H1 (cell line): ENCODE measurements at regions not wholly inside any gene's neighbourhood (a gene's known extent, or its start where the extent isn't known, plus 50 kb on each side); places are given as distances from the start of the nearest gene placed in this dataset.
"Not testable (repeated sequence)": the region's sequence is repeated elsewhere in the genome, so short reads cannot be mapped to it uniquely, and the experiment has no call there.

Experiments used
- CTCF ChIA-PET: fragments of 300-600 bp; sonication (Branson Sonifier 250); formaldehyde crosslinking; loops from one replicate; lab custom pipeline; 2021; ENCODE audit not compliant: partially characterized antibody; lab: Charles Lee
- POLR2A ChIA-PET: fragments of 300-600 bp; sonication (Branson Sonifier 250); formaldehyde crosslinking; loops from one replicate; lab custom pipeline; 2021; ENCODE audit warnings: inconsistent platforms; ENCODE audit not compliant: partially characterized antibody; lab: Charles Lee
- DNase-seq, 2 experiments: peaks; one replicate each; pipeline versions ENCODE4 v3.0.0 to v3.0.0-alpha.2; 2010 to 2022; ENCODE audit warnings: low spot score in 2 of 2, low read depth in 1 of 2, mixed read lengths in 1 of 2
- FAIRE-seq: peaks from 2 replicates; lab custom pipeline; 2011; peaks lifted over from hg19 to GRCh38; lab: Jason Lieb, UNC
- H2AFZ ChIP-seq: 2 replicates; pipeline ENCODE4 v1.8.1; 2012; ENCODE audit warnings: low read length, inconsistent platforms
- H2AK5ac ChIP-seq: 2 replicates; pipeline ENCODE4 v1.6.1; 2013; ENCODE audit warnings: low read depth, low read length
- H2BK120ac ChIP-seq: replicated peaks from 2 replicates; pipeline ENCODE3; 2013; ENCODE audit warnings: low read depth, low read length, inconsistent platforms
- H2BK12ac ChIP-seq: 2 replicates; pipeline ENCODE4 v1.6.1; 2013; ENCODE audit warnings: low read depth, low read length
- H2BK15ac ChIP-seq: 2 replicates; pipeline ENCODE4 v1.6.1; 2013; ENCODE audit warnings: low read length
- H2BK20ac ChIP-seq: 2 replicates; pipeline ENCODE4 v1.6.1; 2013; ENCODE audit warnings: low read length
- H2BK5ac ChIP-seq: 2 replicates; pipeline ENCODE4 v1.6.1; 2013; ENCODE audit warnings: low read depth, low read length
- H3K14ac ChIP-seq: 2 replicates; pipeline ENCODE4 v1.6.1; 2013; ENCODE audit warnings: inconsistent platforms; ENCODE audit not compliant: insufficient read length
- H3K18ac ChIP-seq: 2 replicates; pipeline ENCODE4 v1.6.1; 2013; ENCODE audit warnings: low read length; ENCODE audit errors: extremely low read depth
- H3K23ac ChIP-seq: 2 replicates; pipeline ENCODE4 v1.6.1; 2013; ENCODE audit warnings: inconsistent platforms; ENCODE audit not compliant: insufficient read length
- H3K23me2 ChIP-seq: 2 replicates; pipeline ENCODE4 v1.6.1; 2013; ENCODE audit warnings: low read depth, low read length
- H3K27ac ChIP-seq: 2 replicates; pipeline ENCODE4 v1.6.1; 2011; ENCODE audit warnings: low read depth, low read length, inconsistent platforms
- H3K27me3 ChIP-seq, 4 experiments: replicated peaks in 1 of 4; 1 replicate in 1 of 4; 2 replicates in 3 of 4; pipeline versions ENCODE4 v1.6.1 to v1.8.1; 2011 to 2013; ENCODE audit warnings: low read length in 3 of 4, mild to moderate bottlenecking in 3 of 4, inconsistent platforms in 2 of 4, mixed read lengths in 2 of 4, moderate library complexity in 1 of 4; ENCODE audit not compliant: control insufficient read depth in 3 of 4, insufficient read depth in 3 of 4; ENCODE audit errors: extremely low read depth in 1 of 4
- H3K36me3 ChIP-seq, 4 experiments: 2 replicates each; pipeline versions ENCODE4 v1.6.1 to v1.8.1; 2011 to 2013; ENCODE audit warnings: mild to moderate bottlenecking in 4 of 4, low read length in 3 of 4, moderate library complexity in 2 of 4, control low read depth in 1 of 4, inconsistent platforms in 1 of 4; ENCODE audit not compliant: insufficient read depth in 4 of 4, control insufficient read depth in 2 of 4
- H3K4ac ChIP-seq: replicated peaks from 2 replicates; pipeline ENCODE3; 2013; ENCODE audit warnings: low read length, low read depth, mixed read lengths, inconsistent platforms; ENCODE audit not compliant: insufficient read length
- H3K4me1 ChIP-seq, 4 experiments: replicated peaks in 1 of 4; 1 replicate in 1 of 4; 2 replicates in 3 of 4; pipeline versions ENCODE4 v1.6.1 to v1.8.1; 2011 to 2013; ENCODE audit warnings: low read length in 3 of 4, inconsistent platforms in 2 of 4, mixed read lengths in 1 of 4; ENCODE audit not compliant: insufficient read depth in 4 of 4, control insufficient read depth in 3 of 4
- H3K4me2 ChIP-seq, 2 experiments: 2 replicates each; pipeline versions ENCODE4 v1.6.1 to v1.8.1; 2011 to 2013; ENCODE audit warnings: low read depth in 2 of 2, low read length in 2 of 2, control low read depth in 1 of 2, inconsistent platforms in 1 of 2, mild to moderate bottlenecking in 1 of 2; ENCODE audit not compliant: insufficient read depth in 1 of 2
- H3K4me3 ChIP-seq, 4 experiments: fragments of 200-600, 300-600 bp in 1 of 4; sonication (generic), shearing (Covaris generic), sonication (Bioruptor Twin) in 1 of 4; 2 replicates each; pipeline versions ENCODE4 v1.5.1 to v1.8.1; 2011 to 2016; ENCODE audit warnings: low read length in 4 of 4, low read depth in 3 of 4, control low read depth in 2 of 4, inconsistent platforms in 2 of 4, mild to moderate bottlenecking in 2 of 4, mixed read lengths in 1 of 4, moderate library complexity in 1 of 4; ENCODE audit not compliant: insufficient read depth in 2 of 4; ENCODE audit errors: extremely low read depth in 1 of 4
- H3K56ac ChIP-seq: replicated peaks from 2 replicates; pipeline ENCODE3; 2013; ENCODE audit warnings: low read depth, mild to moderate bottlenecking, mixed read lengths, low read length, inconsistent platforms; ENCODE audit not compliant: insufficient read length
- H3K79me1 ChIP-seq: 2 replicates; pipeline ENCODE4 v1.6.1; 2013; ENCODE audit warnings: low read depth, low read length, control low read depth
- H3K79me2 ChIP-seq, 2 experiments: 2 replicates each; pipeline versions ENCODE4 v1.6.1 to v1.8.1; 2012 to 2013; ENCODE audit warnings: low read length in 2 of 2, mild to moderate bottlenecking in 2 of 2, inconsistent platforms in 1 of 2; ENCODE audit not compliant: insufficient read depth in 2 of 2, control insufficient read depth in 1 of 2
- H3K9ac ChIP-seq, 4 experiments: replicated peaks in 1 of 4; 1 replicate in 1 of 4; 2 replicates in 3 of 4; pipeline versions ENCODE4 v1.6.1 to v1.8.1; 2011 to 2013; ENCODE audit warnings: low read depth in 3 of 4, low read length in 3 of 4, control low read depth in 2 of 4, mild to moderate bottlenecking in 2 of 4, moderate library complexity in 2 of 4, inconsistent platforms in 1 of 4; ENCODE audit errors: extremely low read depth in 1 of 4
- H3K9me3 ChIP-seq, 2 experiments: 2 replicates each; pipeline versions ENCODE4 v1.6.1 to v1.8.1; 2012 to 2013; ENCODE audit warnings: mild to moderate bottlenecking in 2 of 2, moderate library complexity in 2 of 2, control low read depth in 1 of 2, inconsistent platforms in 1 of 2, low read depth in 1 of 2, low read length in 1 of 2, mixed read lengths in 1 of 2; ENCODE audit not compliant: insufficient read depth in 2 of 2
- H4K20me1 ChIP-seq, 2 experiments: replicated peaks in 1 of 2; 2 replicates each; pipeline versions ENCODE3 to v1.8.1; 2011 to 2013; ENCODE audit warnings: inconsistent platforms in 2 of 2, low read length in 2 of 2, mild to moderate bottlenecking in 1 of 2; ENCODE audit not compliant: insufficient read depth in 2 of 2, control insufficient read depth in 1 of 2
- H4K5ac ChIP-seq: 2 replicates; pipeline ENCODE4 v1.6.1; 2013; ENCODE audit warnings: low read length, low read depth, mixed read lengths, inconsistent platforms; ENCODE audit not compliant: insufficient read length
- H4K8ac ChIP-seq: 2 replicates; pipeline ENCODE4 v1.8.0; 2013; ENCODE audit warnings: mild to moderate bottlenecking, moderate library complexity, low read length, inconsistent platforms; ENCODE audit not compliant: insufficient read depth; ENCODE audit errors: extremely low read depth
- H4K91ac ChIP-seq: replicated peaks from 2 replicates; pipeline ENCODE3; 2013; ENCODE audit warnings: low read length, mixed read lengths, inconsistent platforms; ENCODE audit not compliant: insufficient read length
- BRCA1 ChIP-seq: IDR thresholded peaks from 2 replicates; pipeline ENCODE4 v1.6.1; 2012; ENCODE audit warnings: low read depth, low read length, improper control_type of control experiment
- EP300 ChIP-seq, 2 experiments: IDR thresholded peaks; 1 replicate in 1 of 2; 2 replicates in 1 of 2; pipeline ENCODE4 v1.6.1; 2011 to 2012; ENCODE audit warnings: low read depth in 2 of 2, low read length in 2 of 2, mild to moderate bottlenecking in 2 of 2, borderline replicate concordance in 1 of 2, inconsistent platforms in 1 of 2, moderate library complexity in 1 of 2
- EZH2 ChIP-seq: fragments of 200-600 bp; sonication (generic); IDR thresholded peaks from 2 replicates; pipeline ENCODE4 v1.7.1; 2012; ENCODE audit warnings: low read depth, mild to moderate bottlenecking, moderate library complexity, low read length, inconsistent platforms; ENCODE audit not compliant: severe bottlenecking
- GABPA ChIP-seq: IDR thresholded peaks from 2 replicates; pipeline ENCODE4 v1.6.1; 2011; ENCODE audit warnings: mild to moderate bottlenecking, low read length, moderate library complexity, borderline replicate concordance; ENCODE audit not compliant: insufficient read depth
- JUN ChIP-seq: IDR thresholded peaks from 2 replicates; pipeline ENCODE4 v1.6.1; 2011; ENCODE audit warnings: low read depth, mild to moderate bottlenecking, improper control_type of control experiment, low read length
- KDM1A ChIP-seq: fragments of 200-600, 300-600 bp; sonication (generic); IDR thresholded peaks from 2 replicates; pipeline ENCODE4 v1.7.1; 2016; ENCODE audit warnings: mild to moderate bottlenecking, low read length, borderline replicate concordance
- POLR2AphosphoS5 ChIP-seq: IDR thresholded peaks from 2 replicates; pipeline ENCODE4 v1.6.1; 2011; ENCODE audit warnings: low read depth, low read length
- SRF ChIP-seq: IDR thresholded peaks from 2 replicates; pipeline ENCODE4 v1.6.1; 2011; ENCODE audit warnings: mild to moderate bottlenecking, low read depth, low read length, moderate library complexity
- YY1 ChIP-seq: IDR thresholded peaks from 2 replicates; pipeline ENCODE4 v1.6.1; 2011; ENCODE audit warnings: low read depth, mild to moderate bottlenecking, low read length
- WGBS, 2 experiments: shearing (Covaris generic) in 1 of 2; methylation state at CpG; one replicate each; pipeline versions ENCODE4 v1.1.6 to v1.1.7; 2013 to 2015; ENCODE audit warnings: low lambda C conversion rate in 2 of 2, mixed read lengths in 2 of 2, inconsistent platforms in 1 of 2, low coverage in 1 of 2, missing lambda C conversion rate in 1 of 2; ENCODE audit not compliant: insufficient replicate concordance in 2 of 2, insufficient coverage in 1 of 2, insufficient read length in 1 of 2; ENCODE audit errors: extremely low coverage in 1 of 2, missing lambda C conversion rate in 1 of 2; 5-methylcytosine and 5-hydroxymethylcytosine counted together

GRCh38 chr19:23541991-23542390 lies 145.0 kb downstream of the ZNF675 start (continued):
- no peak for TF ChIP-seq EZH2
- no peak for TF ChIP-seq JUN
- no peak for TF ChIP-seq KDM1A
- no peak for TF ChIP-seq POLR2AphosphoS5
- TF ChIP-seq EP300 (IDR thresholded peaks at IDR 0.05; ENCODE audit: borderline replicate concordance in 1 of 2, low read depth in 2 of 2, low read length in 2 of 2) = no peak
- TF ChIP-seq GABPA = no peak
- no peak for TF ChIP-seq YY1
- TF ChIP-seq SRF = no peak
- TF ChIP-seq BRCA1 = no peak

DNA sequence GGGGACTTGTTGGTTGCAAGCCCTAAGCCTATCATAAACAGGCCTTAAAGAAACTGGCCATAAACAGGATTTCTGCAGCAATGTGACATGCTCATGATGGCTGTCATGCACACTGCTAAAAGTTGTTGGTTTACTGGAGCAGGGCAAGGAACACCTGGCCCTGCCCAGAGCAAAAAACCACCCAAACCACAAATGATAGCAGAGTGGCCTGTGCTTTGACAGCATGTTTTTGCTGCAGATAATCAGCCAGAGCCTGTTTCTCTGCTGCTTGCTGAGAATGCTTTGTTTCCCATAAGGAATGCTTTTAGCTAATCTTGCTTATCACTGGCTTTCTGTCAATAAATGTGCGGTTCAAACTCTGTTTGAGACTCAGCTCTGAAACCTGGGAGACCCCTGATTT lies 144.9 kb upstream of the ZNF91 start:
- H2BK5ac ChIP-seq, H4K5ac ChIP-seq, H3K23me2 ChIP-seq, FAIRE-seq, H3K4me2 ChIP-seq, H3K23ac ChIP-seq, H4K8ac ChIP-seq, POLR2A ChIA-PET, H2BK120ac ChIP-seq, H3K14ac ChIP-seq, H3K4ac ChIP-seq, H2BK12ac ChIP-seq, H4K91ac ChIP-seq, H3K79me1 ChIP-seq, H2BK15ac ChIP-seq, H3K27me3 ChIP-seq, H3K56ac ChIP-seq, H3K9ac ChIP-seq, H3K79me2 ChIP-seq, H3K36me3 ChIP-seq, H3K4me1 ChIP-seq, H4K20me1 ChIP-seq, H2AFZ ChIP-seq, H3K4me3 ChIP-seq, H3K27ac ChIP-seq, DNase-seq, H2AK5ac ChIP-seq, H2BK20ac ChIP-seq, CTCF ChIA-PET, H3K18ac ChIP-seq: not testable (repeated sequence)
- peaks cover 55 to 58% of the 10 kb centered on the region in 2 experiments for H3K9me3 ChIP-seq
- WGBS, 2 experiments = 75% methylated on average over 1 of the region's 1 CpG; no CpG with 5 or more reads in 1 of the 2 experiments
